ENCODE measurements at regions not wholly inside any gene's neighbourhood (a gene's known extent, or its start where the extent isn't known, plus 50 kb on each side); places are given as distances from the start of the nearest gene placed in this dataset.

- TF ChIP-seq CTCF (IDR thresholded peaks at IDR 0.05), result no peak
- TF ChIP-seq POLR2A (IDR thresholded peaks at IDR 0.05), result no peak
These were observed 83.2 kb upstream of the NOX3 start for GRCh38 chr6:155538708-155539390.
